ENCODE measurements at regions not wholly inside any gene's neighbourhood (a gene's known extent, or its start where the extent isn't known, plus 50 kb on each side); places are given as distances from the start of the nearest gene placed in this dataset.

DNA sequence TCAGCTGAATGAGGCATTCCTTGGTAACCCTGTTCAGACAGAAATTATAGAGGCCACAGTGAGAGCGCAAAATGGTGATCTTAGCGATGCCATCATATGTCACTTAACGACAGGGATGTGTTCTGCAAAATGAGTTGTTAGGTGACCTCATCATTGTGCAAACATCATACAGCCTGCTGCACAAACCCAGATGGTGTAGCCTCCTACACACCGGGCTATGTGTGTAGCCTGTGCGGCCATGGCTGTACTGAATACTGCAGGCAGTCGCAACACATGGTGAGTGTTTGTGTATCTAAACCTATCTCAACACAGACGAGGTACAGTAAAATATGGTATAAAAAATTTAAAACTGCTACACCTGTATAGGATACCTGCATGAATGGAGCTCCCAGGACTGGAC, 234.1 kb upstream of the PMEPA1 start:
- DNase-seq (ENCODE audit: low read depth) = no peak

DNA sequence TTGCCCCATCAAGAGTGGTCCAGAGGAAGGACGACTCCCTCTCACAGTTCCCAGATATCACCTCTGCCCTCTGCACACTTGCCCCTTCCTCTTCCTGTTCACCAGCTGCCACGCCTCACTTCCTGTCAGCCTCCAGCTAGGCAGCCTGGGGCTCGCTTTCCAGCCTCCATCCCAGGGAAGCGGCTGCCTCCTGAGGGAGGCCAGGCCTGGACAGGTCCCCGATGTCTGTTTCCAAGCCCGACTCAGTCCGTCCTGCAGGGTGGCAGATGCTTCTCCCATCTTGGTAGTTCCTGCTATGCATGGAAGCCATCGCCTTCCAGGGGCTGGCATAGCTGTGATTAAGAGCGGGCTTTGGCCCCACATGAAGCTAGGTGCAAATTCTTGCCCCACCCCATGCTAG, 233.5 kb upstream of the PMEPA1 start:
- DNase-seq (ENCODE audit: low read depth) = no peak

DNA sequence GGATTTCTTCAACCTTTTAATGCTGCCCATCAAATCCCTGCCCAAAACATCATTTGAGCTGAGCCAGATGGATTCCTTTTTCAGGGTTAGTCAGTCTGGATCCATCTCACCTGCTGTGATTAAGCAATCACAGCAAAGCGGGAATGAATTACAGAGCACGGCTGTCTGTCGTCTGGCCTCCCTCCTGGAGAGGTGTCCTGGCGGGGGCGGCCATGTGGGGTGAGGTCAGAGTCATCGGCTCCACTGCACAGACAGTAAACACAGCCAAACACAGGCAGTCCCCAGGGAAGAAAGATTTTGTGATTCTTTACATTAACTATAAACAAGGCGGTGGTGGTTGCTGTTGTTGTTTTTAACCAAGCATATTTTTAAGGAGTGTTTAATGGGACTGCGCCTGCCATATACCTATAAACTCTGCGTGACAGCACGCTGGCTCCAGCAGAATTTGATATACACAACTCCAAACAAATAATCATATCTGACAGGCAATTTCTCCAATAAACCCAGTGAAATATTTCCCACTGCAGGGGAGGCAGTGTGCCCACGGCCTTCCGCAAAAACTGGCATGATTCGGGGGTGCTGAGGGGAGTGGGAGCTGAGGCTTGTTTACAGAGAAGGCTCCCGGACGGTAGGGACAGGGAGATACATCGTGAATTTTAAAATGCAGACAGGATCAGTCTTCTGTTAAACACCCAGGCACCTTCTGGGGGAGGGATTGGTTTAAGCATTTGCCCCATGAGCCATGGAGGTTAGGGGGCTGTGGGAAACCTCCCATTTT, 232.0 kb upstream of the PMEPA1 start:
- DNase-seq (ENCODE audit: low read depth) = no peak

DNA sequence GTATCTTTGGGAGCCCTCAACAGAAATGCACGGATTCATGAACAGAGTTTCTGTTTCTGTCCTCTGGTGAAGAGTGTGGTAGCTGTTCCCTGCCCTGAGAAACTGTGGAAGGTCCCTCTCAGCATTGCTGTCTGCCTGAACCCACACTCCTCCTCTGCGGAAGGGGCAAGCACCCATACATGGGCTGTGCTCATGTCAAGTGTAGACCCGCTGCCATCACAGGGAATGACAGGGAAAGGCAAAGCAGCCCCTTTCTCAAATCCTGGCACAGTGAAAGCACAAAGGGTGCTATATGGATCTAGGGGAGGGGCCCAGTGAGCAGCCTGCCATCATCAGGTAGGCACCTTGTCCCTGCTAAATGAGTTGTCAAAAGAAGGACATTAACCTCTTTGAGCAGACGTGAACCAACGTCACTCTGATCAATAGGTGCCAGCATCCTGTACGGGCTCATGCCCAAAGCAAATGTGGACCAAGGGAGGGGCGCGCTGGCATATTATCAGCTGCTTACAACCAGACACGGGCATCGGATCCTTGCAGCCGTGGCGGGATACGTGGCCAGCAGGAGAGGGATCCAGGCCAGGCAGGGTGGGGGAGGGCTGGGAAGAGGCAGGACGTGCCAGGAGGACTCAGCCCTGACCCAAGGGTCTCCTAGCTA, 231.2 kb upstream of the PMEPA1 start:
- DNase-seq (ENCODE audit: low read depth) = no peak

DNA sequence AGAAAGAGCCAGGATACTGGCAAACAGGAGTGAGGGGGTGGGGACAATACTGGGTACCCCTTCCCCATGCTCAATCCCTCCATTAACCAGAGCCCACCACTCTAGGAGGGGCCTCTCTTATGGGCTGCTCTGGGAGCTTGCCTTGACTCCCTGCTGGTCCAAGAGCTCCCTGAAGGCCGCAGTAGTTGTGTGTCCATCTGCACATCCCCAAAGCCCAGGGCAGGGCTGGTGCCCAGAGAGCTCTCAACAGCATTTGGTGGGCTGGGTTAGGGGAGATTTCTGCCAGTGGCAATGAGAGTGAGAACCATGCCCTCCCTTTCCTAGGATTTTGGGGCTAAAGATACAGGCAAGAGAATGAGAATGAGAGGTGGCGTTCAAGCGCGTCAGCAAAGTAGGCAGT, 230.6 kb upstream of the PMEPA1 start:
- DNase-seq (ENCODE audit: low read depth) = no peak

DNA sequence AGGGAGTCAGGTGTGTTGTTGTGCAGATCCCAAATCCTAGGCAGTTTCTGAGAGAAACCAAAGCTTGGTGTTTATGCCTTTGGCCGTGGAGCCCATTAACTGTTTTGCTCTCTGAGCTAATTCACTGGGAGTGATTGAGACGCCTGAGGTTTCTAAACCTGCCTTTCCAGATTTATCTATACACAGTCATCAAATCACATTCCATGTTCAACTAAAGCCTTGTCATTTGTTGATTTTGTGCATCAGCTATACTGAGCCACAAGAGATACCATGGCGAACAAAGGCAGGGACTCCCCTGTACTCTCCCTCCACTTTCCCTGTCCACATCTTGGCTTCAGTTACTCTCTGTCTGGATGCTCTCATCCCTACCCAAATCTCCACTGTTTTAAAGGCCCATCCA, 229.7 kb upstream of the PMEPA1 start:
- no peak for DNase-seq (ENCODE audit: low read depth)

DNA sequence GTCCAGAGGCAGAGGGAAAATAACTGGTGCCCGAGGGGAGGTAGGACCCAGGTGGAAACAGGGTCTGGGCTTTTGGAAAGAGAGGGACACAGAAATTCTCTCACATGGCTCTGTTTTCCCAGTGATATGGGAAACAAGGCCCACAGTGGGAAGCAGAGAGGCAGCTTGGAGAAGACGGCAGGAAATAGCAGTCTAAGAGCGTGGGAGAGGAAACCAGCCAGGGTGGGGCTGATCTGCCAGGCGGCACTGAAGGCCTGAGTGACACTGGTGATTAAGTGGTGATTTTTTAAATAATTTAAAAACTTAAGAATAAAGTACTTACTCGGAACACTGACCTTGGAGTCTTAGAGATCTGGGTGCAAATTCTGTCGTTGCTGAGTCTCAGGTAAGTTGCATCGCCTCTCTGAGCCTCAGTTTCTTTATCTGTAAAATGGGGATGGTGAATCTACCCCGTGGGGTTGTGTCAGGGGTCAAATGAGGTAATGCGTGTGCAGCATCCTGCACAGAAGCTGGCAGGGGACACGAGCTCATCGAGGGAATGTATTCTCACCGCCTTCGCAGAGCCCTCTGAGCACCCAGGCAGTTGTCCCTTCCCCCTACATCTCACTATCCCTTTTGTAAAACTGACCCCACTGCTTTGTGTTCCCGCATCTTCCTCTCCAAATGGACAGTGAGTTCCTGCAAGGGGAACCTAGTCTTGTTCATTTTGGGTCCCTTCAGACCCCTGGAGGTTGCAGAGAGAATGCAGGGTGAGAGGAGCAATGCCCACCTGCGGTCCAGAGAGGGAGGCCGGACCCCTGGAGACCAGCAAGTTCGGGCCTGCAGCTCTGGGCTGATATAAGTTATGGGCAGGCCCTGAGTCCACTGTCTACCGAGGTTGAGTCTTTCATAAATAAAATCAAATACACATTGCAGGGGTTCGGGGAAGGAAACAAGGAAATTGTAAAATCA, 228.6 kb upstream of the PMEPA1 start:
- DNase-seq (ENCODE audit: low read depth) = no peak

DNA sequence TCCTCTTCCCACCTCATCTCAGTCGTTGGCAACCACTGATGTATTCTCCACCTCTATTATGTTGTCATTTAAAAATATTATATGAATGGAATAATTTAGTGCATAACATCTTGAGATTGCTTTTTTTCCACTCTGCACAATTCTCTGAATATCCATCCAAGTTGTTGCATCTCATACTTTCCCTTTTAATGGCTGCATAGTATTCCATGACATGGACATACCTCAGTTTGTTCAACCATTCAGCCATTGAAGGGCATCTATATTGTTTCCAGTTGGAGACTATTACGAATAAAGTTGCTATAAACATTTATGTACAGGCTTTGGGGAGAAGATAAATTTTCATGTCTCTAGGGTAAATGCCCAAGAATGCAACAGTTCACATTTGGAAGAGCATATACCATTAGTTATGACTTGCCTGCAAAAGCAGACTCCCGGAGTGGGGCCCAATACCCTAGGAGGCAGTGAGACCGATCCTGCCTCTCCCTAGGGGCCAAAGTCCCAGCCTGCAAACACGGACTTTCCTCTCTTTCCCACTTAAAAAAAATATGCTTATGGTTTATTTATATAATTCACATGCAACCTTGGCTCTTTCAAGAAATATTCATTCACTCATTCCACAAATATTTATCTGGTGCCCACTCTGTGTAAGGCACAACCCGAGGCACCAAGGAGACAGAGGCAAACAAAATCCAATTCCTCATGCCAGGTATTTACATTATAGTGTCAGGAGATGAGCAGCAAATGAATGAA, 227.0 kb upstream of the PMEPA1 start:
- no peak for DNase-seq (ENCODE audit: low read depth)

DNA sequence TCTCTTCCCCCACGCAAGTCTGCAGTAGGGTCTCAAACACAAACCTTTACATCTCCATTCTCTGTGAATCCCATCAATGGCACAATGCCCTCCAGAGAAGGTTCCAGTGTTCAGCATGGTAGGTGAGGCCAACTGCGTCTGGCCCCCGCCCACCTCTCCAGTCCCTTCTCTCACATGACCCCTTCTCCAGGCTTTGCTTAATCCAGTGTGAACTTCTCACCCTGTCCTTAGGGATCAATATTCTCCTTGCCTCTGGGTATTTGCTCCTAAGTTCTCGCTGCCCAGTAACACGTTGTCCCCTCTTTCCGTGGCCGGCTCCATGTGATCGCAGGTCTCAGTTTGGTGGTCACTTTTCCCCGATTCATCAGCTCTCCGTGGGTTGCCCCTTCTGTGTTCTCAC, 225.1 kb upstream of the PMEPA1 start:
- DNase-seq (ENCODE audit: low read depth) = no peak

DNA sequence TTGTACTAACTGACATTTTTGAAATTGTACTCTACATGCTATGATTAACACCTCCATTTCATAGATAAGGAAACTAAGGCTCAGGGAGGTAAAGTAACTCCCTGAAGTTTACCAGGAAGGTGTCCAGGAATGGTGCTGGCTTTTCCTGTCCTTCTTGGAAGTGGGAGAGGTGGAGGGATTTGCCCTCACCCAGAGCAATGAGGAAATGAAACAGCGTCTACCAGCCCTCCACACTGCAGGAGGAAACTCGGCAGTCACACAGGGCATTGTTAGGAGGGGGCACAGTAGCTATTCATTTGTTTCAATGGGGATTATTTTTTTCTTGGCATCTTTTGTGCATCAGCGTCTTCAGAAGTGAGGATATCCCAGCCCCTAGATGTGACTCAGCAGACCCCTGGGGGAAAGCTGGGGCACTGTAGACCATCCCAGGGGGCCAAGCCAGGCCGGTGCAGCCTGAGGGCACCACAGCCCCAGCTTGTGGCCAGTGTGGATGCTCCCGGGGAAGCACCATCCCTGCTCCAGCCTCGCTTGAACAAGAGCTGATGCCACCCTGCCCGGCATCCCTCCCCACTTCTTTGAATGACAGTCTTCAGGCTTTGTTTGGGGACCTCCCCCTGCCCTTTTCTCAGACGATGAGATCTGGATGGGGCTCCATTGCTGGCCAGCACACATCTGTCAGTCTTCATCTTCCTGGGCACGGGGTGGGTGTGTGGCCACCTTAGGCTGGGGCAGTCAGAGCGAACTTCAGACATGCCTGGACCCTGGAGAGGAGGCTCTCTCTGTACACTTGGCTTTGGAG, 224.4 kb upstream of the PMEPA1 start:
- no peak for DNase-seq (ENCODE audit: low read depth)

DNA sequence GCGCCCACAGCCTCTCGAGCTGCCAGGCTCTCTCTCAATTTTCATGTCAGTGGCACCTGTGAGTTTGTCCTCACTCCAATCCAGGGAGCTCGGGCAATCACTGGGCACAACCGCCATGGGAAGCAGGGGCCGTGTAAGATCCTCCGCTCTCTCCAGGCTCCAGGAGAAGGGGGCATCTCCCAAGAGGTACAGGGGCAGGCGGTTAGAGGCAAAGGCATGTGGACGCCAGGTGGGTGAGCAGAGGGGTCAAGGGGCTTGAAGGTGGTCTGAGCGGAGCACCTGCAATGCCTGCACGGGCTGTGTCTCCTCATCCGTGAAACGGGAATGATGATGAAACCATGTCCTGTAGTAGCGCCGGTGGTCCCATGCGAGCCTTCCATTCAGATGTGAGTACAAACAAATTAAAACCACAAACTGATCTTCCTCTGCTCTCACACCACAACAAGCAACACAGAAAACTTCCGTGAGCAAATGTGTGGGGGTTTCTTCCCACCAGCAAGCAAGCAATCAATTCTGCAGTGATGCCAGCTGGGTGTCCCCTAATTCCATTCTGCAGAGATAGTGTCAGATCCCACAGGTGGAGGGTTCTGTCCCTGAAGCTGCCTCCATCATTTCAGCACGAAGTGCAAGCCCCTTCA, 222.5 kb upstream of the PMEPA1 start:
- DNase-seq (ENCODE audit: low read depth) = no peak

DNA sequence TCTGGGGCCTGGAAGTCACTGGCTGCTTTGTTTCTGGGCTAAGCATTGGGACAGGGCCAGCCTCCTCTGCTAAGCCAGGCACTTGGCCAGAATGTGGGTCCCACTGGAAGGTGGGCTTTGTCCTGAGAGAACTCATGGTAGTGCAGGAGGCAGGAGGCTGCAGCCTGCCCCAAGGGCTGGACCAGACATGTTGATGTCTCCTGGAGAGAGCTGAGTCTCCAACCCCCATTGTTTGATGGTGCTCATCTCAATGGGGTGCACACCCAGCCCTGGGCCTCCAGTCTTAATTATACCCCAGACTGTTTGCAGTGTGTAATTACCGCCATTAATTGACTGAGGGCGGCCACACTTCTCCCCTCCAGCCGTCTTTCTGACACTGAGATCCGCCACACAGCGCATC, 220.5 kb upstream of the PMEPA1 start:
- DNase-seq (ENCODE audit: low read depth) = no peak

DNA sequence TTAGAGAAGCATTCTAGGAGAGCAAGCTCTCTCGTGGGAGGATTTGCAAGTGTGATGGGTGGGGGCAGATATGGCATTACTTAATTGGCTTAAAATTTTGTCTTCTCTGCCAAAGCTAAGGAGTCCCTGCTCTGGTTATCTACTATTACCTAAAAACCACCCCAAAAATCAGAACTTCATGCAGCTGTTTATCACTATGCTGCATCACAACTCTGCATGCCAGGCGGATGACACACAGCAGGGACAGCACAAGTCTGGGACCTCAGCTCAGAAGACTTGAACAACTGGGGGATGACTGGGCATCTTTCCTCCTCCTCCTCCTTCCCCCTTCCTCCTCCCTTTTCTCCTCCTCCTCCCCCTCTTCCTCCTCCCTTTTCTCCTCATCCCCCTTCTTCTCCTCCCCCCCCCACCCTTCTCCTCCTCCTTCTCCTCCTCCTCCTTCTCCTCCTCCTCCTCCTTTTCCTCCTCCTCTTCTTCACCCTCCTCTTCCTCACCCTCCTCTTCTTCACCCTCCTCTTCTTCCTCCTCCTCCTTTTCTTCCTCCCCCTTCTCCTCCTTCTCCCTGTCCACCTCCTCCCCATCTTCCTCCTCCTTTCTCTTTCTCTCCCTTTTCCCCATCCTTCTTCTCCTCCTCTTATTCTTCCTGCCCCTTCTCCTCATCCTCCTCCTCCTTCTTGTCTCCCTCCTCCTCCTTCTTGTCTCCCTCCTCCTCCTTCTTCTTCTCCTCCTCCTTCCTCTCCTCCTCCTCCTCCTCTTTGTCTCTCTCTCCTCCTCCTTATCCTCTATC, 218.6 kb upstream of the PMEPA1 start:
- peak; percentile 45 for DNase-seq (ENCODE audit: low read depth)

DNA sequence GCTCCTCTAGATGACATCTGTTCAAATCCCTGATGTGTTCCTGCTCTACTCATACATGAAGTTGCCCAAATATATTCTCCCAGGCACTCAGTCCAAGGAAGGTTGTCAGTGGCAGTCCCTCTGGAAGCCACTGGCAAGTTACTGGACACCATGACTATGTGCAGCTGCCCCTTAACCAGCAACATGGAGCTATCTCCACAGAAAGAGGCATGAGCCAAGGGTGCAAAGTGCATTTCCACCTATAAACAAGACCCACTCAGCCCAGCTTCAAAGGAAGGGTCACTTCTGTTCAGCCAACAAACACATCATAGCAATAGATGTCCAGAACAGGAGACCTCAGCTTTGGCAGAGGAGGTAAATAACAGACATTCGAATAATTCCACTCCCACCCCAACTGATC, 217.6 kb upstream of the PMEPA1 start:
- no peak for DNase-seq (ENCODE audit: low read depth)

DNA sequence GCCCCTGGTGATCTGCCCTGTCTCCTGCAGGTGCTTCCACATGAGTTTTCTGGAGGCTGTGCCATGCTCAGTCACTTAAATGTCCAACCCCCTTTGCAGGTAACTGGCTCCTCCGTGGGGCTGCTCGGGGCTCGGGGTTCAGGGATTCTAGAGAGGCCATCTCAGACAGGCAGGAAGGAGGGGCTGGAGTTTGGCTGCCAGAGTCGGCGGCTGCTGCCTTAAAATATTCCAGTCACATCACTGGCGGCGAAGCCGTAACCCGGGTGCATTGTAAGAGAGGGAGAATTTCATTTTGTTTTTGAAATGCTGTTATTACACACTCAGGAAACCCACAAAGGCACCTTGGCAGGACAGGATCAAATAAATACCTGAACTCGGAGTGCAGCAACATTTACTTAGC, 212.9 kb upstream of the PMEPA1 start:
- DNase-seq (ENCODE audit: low read depth) = no peak

DNA sequence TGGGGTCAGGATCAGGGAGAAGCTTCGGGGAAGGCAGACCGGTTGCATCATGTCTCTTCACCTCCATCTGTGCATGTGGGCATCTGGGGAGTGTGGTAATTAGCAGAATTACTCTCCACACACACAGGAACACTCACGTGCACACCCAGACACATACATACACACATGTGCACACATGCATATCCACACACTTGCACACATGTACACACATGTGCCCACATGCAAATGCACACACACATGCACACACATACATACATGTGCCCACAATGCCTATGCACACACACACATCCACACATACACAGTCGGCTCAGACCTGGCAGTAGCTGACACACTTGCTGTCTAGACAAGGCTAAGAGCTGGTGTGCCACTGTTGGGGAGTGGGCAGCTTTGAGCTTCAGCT, 212.3 kb upstream of the PMEPA1 start:
- no peak for DNase-seq (ENCODE audit: low read depth)

DNA sequence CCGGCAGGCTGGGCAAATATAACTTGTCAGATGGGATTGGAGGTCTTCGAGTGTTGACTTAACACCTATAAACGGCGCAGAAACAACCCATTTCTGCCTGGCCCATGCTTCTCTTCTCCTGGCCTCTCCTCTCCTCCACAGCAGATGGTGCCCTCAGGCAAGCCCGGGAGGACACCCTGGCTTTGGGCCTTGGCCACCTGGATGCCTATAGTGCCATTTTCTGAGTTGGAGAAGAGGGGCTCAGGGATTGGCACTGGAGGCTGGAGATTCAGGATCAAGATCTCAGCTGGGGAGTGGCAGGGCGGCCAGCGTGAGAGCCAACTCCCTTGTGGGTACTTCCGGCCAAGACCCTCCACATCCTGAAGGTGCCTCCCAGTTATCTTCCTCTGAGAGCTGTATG, 211.9 kb upstream of the PMEPA1 start:
- no peak for DNase-seq (ENCODE audit: low read depth)

DNA sequence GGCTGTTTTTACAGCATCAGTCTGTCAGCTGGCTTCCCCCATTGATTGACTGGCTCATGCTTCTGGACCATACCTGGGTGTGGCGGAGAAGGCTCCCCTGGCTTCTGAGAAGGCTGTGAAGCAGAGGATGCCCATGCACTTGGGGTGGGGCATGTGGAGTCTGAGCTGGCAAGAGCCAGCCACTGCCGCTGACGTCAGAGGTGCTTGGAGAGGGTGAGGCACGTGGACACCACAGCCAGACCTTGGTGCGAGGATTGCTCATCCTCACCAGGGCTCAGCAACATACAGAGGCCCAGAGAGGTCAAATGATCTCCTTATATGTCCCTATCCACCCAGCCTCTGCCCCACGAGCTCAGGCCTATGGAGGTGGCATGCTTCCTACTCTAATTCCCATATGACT, 211.2 kb upstream of the PMEPA1 start:
- no peak for DNase-seq (ENCODE audit: low read depth)

DNA sequence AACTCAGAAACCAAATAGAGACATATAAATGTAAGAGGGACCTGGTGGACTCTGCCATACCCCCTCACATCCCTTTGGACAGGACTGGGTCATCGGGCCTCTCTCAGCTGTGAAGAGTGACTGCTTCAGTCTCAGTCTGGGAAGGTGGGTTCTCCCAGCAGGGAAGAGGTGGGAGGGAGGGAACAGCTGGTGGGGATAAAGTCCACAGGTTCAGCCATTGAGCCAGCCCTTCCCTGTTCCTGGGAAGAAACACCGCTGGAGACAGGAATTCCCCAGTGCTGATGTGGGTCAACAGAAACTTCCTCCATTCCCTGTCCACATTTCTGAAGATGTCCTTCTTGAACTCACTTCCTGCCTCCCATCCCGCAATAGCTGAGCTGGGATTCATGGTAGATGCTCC, 209.2 kb upstream of the PMEPA1 start:
- DNase-seq (ENCODE audit: low read depth) = no peak

DNA sequence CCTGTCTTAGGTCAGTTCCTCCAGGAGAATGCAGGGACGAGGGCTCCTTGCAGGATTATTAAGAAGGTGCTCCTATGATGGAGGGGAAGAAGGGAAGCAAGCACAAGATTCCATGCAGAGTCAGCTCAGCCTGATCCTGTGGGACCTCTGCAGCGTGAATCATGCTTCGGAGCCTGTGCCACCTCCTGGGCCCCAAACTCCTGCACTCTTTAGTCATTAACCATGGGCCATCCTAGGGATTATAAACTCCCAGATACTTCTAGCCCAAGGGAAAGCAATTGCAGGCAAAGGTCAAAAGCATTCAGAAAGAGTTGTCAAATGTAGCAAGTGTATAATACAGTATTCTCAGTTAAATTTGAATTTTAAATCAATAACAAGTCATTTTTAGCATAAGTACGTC, 208.7 kb upstream of the PMEPA1 start:
- no peak for DNase-seq (ENCODE audit: low read depth)
